HG02759 (cell line): ENCODE measurements at regions not wholly inside any gene's neighbourhood (a gene's known extent, or its start where the extent isn't known, plus 50 kb on each side); places are given as distances from the start of the nearest gene placed in this dataset.
"Not testable (repeated sequence)": the region's sequence is repeated elsewhere in the genome, so short reads cannot be mapped to it uniquely, and the experiment has no call there.

Experiments
- ATAC-seq: cut with Tn5 transposase; IDR thresholded peaks from one replicate; pipeline ENCODE4 v1.9.1; 2021; ENCODE audit warnings: mild to moderate bottlenecking, moderate library complexity; ENCODE audit not compliant: unreplicated experiment

DNA sequence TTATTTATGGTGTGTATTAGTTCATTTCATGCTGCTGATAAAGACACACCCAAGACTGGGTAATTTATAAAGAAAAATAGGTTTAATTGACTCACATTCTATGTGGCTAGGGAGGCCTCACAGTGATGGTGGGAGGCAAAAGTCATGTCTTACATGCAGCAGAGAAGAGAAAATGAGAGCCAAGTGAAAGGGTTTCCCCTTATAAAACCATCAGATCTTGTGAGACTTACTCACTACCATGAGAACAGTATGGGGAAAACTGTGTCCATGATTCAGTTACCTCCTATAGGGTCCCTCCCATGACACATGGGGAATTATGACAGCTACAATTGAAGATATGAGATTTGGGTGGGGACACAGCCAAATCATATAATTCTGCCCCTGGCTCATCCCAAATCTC, 150.0 kb upstream of the AHI1 start:
- no peak for ATAC-seq

DNA sequence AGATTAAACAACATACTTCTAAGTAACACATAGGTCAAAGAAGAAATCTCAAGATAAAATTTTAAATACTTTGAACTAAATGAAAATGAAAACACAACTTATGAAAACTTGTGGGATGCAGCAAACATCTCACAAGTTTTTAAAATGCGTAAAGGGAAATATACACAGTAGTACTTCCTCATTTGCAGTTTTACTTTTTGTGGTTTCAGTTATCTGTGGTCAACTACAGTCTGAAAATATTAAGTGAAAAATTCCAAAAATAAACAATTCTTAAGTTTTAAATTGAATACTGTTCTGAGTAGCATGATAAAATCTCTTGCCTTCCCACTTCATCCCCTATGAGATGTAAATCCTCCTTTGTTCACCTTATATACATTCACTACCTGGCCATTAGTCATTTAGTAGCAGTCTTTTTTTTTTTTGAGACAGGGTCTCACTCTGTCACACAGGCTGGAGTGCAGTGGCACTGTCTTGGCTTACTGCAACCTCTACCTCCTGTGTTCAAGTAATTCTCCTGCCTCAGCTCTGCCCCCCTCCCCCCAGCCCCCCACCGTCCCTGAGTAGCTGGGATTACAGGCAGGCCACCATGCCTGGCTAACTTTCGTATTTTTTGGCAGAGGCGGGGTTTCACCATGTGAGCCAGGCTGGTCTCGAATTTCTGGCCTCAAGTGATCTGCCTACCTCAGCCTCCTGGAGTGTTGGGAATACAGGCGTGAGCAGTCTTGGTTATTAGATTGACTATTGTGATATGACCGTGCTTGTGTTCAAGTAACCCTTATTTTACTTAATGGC, 154.6 kb upstream of the AHI1 start:
- peak; percentile 94 for ATAC-seq

DNA sequence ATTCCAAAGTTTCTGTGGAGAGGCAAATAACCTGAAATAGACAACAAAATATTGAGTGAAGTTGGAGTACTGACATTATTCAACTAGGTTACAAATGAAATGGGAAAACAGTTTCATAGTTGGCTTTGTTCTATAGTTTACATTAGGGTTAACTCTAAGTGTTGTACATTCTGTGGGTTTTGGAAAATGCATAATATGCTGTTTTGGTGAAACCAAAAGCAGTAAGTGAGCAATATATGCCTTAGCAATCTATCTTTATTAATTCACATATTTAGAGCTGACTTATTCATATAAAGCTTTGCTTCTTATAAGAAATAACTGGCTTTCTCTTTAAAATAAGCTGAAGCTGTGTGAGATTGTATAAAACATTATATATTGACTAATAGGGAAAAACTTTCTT, 157.5 kb upstream of the AHI1 start:
- no peak for ATAC-seq

DNA sequence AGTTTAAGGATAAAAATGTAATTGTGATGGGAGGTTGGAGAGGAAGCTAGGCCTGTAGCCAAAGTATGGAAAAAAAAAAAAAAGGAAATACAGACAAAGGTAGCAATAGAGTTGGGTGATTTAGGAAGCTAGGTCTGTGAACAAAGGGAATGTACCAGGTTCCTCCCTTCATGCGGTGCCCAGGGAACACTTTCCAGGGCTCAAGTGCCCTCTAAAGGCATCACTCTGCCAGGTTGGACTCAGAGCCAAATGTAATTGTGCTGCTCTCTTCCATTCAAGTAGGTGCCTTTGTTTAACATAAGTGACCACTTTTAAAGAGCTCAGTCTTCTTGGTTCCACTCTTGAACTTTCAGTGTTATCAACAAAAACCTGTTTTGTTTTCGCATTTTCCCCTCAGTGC, 159.7 kb upstream of the AHI1 start:
- ATAC-seq = no peak

DNA sequence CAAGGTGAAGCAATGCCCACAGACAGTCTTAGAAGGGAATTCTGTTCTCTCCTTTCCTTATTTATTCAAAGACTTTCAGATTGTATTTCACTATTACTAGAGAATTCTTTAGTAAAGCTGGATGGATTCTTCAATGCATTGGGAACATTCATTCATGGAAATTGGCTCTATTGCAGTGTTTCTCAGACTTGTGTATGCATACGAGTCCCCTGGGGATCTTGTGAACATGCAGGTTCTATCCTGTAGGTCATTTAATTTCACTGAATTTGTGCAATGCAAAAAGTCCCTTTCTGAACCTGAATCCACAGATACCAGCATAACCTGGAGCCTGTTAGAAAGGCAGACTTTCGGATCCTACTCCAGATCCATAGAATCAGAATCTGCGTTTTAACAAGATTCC, 160.9 kb upstream of the AHI1 start:
- ATAC-seq = no peak

DNA sequence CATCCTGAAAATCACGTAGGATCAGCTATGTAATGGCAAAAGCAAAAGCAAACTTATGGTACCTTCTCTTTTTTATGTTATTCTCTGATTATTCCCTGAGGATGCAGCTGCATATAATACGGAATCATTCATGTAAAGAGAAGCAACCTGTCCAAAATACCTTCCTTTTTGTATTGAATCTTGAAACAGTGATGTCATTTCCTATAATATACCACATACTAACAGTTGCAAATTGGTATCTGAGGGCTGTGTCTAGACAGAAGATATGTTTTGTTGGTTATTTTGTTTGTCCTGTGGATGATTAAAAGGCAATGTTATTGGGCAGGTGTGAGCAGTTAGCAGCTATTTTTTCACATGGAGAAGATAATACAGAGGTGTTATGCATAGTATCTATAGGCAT, 161.4 kb upstream of the AHI1 start:
- no peak for ATAC-seq

DNA sequence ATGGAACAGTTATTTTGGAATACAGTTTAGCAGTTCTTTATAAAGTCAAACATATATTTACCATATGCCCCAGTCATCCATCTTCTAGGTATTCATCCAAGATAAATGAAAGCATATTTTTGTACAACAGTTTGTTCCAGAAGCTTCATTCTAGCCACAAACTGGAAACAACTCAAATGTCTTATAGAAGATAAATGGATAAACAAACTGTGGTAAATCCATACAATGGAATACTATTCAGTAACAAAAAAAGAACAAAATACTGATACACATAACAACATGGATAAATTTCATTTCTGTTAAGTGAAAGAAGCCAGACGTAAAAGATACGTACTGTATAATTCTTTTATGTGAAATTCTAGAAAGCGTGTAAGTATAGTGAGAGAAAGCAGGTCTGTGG, 167.0 kb upstream of the AHI1 start:
- no peak for ATAC-seq

DNA sequence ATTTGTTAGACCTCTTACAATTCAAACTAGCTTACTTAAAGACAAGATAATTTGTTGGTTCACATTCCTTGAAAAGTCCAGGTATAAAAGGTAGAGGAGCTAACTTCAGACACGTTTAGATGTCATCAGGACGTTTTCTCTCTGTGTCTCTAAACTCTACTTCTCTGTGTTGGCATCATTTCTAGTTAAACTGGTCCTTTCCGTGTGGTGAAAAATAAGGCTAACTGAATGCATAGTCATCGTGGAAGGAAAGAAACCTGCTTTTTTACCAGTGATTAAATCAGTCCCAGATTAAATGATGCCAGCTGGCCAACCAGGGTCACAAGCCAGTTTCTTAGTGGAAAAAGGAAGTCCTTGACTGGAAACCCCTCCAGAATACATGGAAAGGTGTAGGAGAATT, 168.4 kb upstream of the AHI1 start:
- ATAC-seq = no peak

DNA sequence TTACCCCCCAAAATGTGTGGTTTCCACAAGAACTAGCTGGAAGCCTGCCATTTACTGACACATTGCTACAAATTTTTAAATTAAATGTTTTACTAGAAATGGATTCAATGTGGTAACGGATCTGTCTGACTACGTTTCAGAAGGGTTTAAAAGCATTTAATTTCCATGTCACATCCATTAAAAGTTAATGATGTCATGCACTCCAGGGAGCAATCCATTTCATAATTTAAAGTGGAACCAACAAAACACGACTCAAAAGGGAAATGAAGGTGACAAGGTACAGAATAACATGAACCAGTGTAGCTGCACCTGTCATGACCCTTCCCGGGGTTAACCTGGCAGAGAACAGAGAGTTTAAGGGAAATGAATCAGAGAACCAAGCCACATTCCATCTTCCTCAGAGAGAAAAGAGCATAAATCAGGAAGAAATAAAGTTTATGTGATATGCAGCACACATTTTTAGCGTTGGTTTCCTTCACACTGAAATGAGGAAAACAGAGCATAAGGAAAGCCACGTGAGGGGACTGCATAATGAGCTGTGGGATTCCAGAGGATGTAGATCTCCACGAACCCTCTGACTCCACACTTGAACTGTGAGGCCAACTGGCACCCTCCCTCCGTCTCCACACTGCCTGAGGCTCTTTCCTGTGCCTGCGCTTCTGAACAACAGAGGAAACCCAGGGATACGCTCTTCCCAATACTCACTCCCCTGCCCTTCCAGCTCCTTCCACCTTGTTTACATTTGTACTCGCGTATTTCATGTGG, 170.3 kb upstream of the AHI1 start:
- no peak for ATAC-seq

DNA sequence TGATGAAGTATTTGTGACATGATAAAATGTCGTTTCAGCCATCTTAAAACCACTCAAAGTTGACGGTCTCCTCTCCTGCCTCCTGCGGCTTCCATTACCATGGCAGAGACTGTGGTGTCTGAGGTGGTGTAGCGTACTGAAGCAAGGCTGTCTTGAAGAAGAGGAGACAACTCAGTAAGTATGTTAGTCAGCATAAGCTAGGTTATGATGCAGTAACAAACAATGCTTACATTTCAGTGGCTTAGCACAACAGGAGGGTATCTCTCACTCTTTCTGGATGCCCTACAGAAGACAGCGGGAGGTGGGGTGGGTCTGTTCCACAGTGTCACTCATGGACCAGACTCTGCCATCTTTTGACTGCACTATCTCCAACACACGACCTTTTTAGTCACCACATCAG, 174.7 kb upstream of the AHI1 start:
- ATAC-seq = no peak

DNA sequence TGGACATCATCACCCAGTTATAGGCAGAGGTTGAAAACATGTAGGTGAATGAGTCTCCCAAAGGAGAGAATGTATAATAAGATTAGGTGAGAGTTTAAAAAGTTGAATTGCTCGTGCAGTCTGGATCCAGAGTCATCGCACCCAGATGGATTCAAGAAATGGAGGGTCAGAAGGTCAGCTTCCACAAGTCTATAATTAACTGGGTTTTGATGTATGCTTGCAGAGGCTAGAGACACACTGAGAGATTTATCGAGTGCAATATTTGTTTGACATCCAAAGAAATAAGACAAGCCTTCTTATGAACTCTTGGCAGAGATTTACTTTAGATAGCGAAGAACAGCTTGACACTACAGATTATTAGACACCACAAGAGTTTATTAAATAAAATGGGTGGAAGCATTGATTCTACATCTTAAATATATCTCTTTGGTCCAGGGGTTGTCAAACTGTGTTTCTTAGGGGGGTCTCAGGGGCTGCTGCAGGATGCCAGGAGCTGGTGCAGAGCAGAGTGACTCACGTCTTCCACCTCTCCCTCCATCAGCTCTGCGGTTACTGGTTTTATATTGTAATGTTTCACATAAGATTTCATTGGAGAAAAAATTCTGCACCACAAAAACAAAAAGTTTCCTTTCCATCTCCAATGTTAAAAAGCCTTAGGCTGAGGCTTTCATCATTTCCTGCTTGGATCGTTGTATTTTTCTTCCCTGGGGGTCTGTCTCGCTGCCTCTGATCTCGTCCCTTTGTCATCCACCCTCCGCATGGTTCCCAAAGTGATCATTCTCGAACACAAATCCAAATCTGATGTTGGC, 176.2 kb upstream of the AHI1 start:
- ATAC-seq = no peak

DNA sequence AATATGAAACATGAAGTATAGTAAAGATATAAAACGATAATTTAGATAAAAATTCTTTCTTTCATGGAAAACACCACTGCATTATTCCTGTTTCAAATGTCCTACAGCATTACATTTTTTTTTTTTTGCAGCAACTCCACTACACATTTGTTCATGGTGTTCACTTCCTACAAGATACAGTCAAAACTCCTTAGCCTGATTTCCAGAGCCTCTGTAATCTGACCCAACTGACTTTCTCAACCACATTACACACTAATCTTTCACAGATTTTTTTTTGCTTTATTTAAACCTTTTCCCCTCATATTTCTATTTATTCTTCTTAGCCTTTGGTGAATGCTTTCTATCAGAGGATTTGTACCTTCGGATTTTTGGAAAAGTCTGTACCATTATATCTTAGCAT, 176.5 kb upstream of the PDE7B start:
- no peak for ATAC-seq

DNA sequence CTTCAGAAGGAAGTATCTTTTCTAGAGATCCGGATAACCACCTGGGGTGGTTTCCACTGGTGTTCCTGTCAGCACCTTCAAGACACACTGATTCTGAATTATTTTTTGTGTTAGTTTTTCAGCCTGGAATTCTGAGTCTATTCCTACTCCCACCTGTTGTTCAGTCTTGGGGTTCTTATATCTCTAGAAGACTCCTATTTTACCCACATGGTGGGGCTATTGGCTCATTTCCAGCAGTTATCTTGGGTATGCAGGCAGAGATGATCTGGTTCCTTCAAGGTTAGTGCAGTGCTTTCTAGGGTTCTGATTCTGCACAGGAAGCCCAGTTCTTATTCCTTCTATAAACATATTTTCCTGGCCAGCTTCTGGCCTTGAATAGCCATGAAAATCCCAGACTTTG, 175.6 kb upstream of the PDE7B start:
- ATAC-seq = no peak

DNA sequence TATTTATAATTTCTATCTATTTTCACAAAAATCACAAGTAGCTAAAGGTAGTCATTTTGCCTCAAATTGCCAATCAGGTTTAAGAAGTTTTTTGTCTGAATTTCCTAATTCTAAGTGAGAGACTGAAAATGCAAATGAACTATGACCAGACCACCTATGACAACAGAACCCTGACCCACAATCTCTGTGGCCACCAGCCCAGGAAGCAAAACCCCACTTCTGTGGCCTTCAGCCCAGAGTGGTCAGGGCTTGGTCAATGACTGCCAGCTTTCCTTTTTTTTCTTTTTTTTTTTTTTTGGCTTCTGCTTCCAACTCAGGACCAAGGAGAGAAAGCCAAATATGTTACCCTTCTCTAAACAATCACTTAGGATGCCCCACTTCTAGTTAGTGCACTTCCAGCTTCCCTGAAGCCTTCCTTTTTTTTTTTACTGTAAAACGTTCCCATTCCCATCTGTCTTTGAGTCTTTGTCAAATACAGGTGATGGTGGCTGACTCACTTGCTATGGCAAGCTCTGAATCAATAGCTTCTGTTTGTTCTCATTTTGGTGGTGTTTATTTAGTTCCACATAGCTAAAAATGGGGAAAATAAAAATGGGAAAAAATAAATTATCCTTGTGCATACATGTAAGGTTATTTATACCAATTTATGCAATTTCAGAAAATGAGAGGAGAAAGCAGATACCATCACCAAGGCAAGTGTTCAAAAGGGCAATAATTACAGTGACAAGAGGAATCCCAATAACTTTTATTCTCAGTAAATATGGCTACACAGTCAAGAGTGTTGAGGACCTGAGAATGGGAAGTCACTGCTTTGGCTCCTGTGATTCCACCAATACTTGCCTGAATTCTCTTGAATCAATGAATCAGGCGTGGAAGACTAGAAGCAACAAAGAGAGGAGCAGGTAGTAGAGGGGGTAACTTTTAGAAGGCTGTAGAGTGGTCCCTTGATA, 170.3 kb upstream of the PDE7B start:
- no peak for ATAC-seq

DNA sequence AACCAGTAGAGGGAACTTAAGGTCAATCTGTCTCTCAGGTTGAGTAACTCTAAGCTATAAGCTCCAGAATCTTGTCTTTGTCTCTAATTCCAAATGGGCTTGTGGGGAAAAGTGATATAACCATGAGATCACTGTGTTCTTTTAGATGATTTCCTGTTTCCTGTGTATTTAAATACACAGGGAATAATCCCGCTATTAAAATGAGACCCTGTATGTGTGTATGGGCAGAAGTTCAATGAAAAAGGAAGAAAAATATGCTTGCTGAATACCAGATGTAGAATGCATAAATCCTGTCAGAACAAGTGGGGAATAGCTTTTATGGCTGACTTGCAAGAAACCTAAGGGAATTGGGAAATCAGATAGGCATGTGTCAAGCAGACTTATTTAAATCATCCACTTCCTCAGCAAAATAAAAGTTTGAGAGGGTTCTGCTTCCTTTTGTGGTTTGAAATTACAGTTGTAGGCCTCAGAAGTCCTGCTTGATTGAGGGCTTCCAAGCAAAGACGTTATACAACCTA, 164.7 kb upstream of the PDE7B start:
- no peak for ATAC-seq

DNA sequence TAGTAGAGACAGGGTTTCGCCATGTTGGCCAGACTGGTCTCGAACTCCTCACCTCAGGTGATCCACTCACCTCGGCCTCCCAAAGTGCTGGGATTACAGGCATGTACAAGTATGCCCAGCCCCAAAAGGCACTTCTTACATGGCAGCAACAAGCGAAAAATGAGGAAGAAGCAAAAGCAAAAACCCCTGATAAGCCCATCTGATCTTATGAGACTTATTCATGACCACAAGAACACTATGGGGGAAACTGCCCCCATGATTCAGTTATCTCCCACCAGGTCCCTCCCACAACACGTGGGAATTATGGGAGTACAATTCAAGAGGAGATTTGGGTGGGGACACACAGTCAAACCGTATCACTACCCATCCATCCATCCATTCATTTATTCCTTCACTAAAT, 163.0 kb upstream of the PDE7B start:
- ATAC-seq = not testable (repeated sequence)

DNA sequence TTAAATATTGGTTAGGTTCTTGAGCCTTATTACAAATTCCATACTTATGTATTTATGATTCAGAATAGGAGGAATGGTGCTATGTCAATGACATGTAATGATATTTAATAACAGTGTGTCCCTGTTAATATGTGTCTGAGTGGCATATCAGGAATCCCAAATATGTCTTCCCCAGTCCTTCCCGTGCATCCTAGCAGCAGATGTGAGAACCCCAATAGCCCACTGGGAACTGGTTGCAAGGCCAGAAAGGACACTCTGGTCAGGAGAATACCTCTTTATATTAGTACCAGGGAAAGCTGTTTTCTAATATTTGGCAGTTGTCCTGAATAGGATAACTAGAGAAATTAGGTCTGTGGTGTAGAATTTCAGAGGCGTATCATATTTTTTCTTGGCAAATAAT, 159.1 kb upstream of the PDE7B start:
- no peak for ATAC-seq

DNA sequence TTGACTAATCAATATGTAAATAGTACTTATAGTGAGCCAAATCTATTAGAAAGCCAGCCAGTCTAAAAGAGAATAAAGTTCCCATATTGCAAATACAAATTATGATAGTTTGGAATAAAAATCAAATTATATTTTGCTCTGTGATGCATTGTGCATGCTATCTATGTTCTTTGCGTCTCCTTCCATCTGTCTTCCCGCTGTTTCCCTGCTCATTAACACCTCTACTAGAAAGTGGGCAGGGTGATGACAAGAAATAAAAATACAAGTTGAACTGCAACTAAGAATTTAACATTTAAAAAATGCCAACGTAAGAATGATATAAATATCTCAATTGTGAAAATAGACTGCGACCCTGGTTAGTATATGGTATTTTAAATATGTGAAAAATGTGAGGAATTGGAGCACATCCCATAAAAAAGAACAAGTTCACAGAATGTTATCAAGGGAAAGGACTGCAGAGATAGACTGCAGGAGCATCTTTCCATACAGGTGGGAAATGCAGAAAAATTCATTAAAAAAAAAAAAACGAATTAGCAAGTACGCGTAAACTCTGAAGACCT, 157.6 kb upstream of the PDE7B start:
- no peak for ATAC-seq

DNA sequence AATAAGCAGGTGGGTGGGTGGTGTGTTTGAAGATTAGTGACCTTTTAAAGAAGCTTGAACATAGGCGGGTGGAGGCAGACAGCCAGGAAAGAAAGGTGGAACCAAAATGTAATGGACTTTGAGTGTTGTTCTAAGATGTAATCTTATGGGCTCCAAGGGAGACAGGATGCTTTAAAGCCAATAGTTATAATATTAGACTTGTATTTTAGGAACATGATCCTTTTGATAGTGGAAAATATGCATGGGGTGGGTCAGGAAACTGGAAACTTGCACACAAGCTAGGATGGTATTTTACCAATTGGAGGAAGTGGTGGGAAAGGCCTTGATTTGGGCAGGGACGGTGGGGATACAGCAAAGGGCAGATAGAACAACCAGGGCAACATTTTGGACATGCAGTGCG, 151.8 kb upstream of the PDE7B start:
- ATAC-seq = no peak

DNA sequence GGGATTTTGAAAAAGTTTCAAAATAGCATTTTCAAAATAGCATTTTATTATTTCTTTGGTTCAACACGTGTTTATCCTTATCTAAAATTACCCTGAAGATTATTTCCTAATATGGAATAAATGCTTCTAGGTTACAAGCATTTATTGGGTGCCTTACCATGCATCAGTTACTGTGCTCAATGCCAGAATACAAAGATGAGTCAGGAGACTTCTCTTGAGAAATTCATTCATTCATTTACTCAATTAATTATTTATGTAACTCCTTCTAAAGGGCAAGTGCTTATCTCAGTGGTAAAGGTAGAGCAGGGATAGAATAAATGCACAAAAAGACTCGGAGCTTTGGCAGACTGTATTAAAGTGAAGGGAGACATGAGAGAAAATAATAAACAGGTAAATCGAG, 150.1 kb upstream of the PDE7B start:
- ATAC-seq = no peak
